ENCODE measurements at regions not wholly inside any gene's neighbourhood (a gene's known extent, or its start where the extent isn't known, plus 50 kb on each side); places are given as distances from the start of the nearest gene placed in this dataset.
"Not testable (repeated sequence)": the region's sequence is repeated elsewhere in the genome, so short reads cannot be mapped to it uniquely, and the experiment has no call there.

DNA sequence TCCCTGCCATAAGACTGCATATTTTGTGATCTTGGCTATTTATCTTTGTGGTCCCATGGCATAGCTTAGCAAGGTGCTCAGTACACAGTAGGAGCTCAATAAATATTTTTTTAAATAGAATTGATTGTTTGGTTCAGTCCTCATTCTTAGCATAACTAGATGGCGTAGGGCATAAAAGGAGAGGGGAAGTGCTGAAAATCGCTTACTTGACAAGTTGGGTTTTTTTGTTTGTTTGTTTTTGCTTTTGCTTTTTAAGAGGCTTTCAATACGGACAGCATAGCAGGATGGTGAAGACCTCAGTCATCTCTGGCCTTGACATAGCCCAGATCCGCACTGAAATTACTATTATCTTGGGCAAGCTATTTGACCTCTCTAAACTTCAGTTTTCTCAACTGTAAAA lies 86.6 kb upstream of the RANBP3L start:
- POLR2A ChIA-PET: no interaction called here
- CTCF ChIA-PET: no interaction called here

DNA sequence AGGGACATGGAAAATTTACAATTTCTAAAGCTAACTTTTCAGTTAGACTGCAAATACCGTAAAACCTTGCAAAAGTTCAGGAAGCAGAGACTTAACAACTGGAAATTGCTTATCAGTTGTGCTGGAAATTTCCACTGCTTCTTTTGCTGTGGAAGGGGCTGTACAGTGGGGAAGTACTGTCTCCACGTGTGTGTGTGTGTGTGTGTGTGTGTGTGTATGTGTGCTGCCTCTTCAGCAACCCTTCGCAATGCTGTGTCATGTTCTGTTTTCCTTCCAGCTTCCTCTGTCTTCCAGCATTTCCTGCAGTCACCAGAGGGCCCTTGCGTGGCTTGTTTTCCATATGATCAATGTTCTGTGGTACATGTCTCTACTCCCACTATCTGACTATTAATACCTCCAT lies 87.5 kb upstream of the RANBP3L start:
- CTCF ChIA-PET: interaction anchor here (0.7 kb wide), 1 partner anchor 27 kb away, joined by 3 read pairs; no protein-coding TSS in a partner anchor
- POLR2A ChIA-PET: no interaction called here

DNA sequence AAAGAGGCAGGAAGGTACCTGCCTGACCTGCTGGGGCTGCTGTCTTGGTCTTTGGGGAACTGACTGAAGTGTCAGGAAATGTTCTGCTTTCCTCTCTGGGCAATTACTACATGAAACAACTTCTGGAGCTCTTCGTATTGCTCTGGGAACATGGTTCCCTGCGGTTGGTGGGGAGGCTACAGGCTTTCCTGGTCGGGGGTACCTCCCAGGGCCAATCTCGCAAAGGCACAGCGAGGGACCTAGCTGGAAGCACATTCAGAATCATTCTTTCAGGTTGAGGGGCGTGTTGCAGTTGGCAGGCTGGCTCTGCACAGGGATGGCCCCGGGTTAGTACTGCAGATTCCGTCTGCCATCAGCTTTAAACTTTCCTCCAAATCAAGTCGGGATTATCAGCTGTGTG lies 88.9 kb upstream of the RANBP3L start:
- ChIA-PET CTCF (no interaction called here), POLR2A (no interaction called here)

DNA sequence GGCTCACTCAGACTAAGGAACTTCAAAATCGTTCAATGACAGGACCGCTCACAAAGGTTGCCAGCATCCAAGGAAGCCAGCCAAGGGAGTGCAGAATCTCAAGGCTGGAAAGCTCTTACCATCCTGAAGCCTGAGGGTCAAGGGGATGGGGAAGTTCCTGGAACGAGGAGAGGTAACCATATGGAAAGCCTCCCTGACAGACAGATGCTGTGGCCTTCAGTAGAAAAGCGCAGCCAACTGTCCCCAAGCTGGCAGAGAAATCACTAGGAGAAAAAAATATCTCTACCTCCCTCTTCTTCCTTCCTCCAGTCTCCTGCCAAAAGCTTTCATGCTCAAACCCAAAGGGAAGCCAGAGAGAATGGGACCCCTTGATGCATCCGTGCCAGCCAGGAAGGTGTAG lies 90.5 kb upstream of the RANBP3L start:
- POLR2A ChIA-PET: no interaction called here
- CTCF ChIA-PET: no interaction called here

DNA sequence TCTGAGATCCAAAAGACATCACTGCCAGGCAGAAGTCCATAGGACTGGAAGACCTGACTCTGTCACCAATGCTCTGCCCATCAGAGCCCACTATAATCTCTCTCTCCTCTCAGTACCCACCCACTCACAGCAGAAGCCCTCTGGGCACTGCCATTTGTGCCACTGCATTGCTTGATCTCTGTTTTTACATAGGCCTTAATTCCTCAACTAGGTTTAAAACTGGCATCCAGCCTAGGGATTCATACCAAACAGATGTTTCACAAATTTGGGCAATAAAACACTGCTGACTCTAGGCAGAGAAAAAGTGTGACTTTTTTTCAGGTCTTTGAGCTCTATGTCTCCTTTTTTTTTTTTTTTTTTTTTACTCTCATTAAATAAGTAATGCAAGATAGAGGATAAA lies 91.1 kb upstream of the RANBP3L start:
- ChIA-PET CTCF (no interaction called here), POLR2A (no interaction called here)

DNA sequence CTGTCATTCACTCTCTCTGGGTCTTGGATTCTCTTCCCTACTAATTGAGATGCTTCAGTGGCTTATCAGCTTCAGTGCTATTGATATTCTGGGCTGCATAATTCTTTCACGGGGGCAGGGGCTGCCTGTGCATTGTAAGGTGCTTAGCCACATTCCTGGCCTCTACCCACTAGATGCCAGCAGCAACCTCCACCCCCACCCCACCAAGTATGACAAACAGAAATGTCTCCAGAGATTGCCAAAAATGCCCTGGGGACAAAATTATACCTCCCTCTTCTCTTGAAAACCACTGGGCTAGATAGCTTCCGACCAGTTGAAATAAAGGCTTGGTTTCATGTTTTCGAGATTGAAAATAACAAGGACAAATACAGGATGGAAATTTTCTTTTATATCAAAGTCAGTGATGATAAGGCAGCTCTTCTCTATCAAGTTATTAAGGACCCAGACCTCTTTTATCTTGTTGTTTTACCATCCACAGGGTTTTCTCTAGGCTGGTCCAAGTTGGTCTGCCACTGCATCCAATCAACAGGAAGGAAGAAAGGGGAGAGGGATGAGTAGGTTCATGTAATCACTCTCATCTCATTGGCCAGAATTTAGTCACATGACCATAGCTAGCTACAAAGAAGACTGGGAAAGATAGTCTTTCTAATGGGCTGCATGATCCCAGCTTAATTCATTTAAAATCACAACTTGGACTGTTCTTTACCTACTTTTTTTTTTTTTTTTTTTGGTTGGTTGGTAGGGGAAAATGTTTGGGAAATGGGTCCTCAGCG lies 92.1 kb upstream of the RANBP3L start:
- CTCF ChIA-PET: no interaction called here
- POLR2A ChIA-PET: no interaction called here

DNA sequence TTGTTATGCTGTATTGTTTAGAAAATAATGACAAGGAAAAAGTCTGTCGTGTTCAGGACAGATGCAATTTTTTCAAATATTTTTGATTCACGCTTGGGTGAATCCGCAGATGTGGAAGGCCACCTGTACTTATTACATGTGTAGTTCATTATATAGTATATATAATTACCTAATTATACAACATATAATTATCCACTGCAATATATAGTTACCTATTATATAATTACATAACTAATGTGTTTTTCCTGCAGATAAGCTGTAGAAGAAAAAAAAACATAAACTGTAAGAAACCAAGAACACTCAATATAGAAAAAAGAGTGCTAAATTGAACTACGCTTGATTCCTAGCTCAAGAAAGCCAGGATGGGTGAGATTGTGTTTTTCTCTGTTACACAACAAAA lies 93.6 kb upstream of the RANBP3L start:
- ChIA-PET POLR2A (no interaction called here), CTCF (no interaction called here)

DNA sequence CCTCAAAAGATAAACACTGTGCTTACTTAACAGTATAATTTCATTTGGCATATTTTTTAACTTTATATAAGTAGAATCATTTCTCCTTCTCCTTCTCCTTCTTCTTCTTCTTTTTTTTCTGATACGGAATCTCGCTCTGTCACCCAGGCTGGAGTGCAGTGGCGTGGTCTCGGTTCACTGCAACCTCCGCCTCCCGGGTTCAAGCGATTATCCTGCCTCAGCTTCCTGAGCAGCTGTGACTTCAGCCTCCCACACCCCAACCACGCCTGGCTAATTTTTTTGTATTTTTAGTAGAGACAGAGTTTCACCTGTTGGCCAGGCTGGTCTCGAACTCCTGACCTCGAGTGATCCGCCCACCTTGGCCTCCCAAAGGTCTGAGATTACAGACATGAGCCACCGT lies 94.2 kb upstream of the RANBP3L start:
- POLR2A ChIA-PET, CTCF ChIA-PET: not testable (repeated sequence)

DNA sequence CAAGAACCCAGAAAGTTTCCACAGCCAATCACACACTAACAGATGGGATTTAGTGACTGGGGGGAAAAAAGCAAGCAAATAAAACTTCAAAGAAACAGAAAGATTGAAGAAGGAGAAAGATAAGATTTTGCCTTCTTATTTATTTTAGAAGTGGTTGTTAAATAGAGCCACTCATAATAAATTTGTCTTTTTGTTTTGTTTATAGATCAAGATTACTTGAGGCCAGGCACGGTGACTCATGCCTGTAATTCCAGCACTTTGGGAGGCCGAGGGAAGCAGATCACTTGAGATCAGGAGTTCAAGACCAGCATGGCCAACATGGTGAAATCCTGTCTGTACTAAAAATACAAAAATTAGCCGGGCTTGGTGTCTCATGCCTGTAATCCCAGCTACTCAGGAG lies 94.9 kb upstream of the RANBP3L start:
- POLR2A ChIA-PET: no interaction called here
- CTCF ChIA-PET: no interaction called here

DNA sequence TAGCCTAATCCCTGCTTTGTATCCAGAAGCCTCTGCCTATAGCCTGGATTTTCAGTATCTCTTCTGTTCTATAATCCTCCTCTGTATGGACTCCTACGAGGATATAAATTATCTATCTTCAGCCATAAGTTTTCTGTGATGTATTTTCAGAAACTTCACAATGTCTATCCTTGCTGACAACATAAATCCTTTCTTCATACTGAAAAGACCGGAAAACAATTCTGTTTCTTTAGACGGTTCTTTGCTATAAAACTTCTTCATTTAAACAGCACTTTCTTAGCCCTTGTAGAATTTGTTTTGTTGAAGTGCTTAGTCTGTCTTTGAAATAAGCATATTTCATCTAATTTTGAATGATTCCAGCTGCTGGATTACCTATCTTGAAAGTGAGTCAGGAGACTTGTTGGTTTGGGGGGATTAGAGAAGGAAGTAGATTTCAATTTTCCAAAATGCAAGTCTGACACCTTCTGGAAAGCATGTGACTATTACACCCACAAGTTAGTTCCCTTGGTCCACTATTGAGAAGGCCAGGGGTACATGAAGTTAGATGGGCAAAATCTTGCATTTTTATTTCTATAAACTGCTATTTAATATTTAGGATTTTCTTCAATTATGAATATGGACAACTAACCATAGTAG lies 96.3 kb upstream of the RANBP3L start:
- ChIA-PET POLR2A (no interaction called here), CTCF (no interaction called here)

DNA sequence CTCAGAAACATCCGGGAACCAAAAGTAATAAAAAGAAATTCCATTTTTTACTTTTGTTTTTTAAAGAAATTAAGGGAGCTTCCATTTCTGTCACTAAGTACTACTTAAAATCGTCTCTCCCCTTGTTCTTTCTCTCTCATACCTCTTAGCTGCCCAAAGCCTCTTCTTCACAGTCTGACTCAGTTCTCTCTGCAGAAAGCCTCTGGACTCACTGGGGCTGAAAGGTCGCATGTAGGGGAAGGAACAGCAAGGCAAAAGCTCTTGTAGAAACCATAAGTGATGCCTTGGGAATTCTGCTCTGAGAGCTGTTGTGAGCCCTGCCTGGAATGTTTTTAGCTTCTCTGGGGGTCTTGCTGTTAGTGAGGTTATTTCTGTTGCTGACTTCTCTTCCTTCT lies 100.8 kb upstream of the RANBP3L start:
- CTCF ChIA-PET: no interaction called here
- POLR2A ChIA-PET: no interaction called here

DNA sequence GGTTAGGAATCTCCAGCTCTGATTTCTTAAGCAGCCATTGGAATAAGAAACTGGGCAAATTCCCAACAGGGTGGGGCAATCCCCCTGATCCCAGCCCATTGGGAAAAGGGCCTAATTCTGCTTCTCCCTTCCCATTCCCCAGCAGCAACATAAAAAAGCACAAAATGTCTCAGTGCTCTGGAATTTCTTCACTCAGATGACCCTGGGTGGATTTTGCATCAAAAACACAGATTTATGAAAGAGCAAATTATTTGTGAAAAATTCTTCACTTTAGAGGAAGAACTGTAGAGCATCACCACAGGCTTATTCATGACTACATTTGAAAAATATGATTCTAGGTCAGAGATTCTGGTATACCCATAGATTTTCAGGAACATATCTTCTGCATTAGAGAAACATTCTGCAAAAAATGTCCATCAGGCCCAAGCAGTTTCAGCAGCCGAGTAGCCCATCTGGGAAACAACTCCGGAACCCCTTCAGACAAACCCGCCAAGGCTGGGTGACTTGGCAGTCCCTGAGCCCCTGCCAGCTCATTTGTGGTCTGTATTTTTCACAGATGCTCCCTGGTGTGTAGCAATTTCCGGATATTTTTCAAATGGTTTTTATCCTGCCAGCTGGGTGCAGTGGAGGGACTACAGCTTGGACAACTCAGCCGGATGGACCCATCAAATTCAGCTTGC lies 102.1 kb upstream of the RANBP3L start:
- POLR2A ChIA-PET: no interaction called here
- CTCF ChIA-PET: no interaction called here

DNA sequence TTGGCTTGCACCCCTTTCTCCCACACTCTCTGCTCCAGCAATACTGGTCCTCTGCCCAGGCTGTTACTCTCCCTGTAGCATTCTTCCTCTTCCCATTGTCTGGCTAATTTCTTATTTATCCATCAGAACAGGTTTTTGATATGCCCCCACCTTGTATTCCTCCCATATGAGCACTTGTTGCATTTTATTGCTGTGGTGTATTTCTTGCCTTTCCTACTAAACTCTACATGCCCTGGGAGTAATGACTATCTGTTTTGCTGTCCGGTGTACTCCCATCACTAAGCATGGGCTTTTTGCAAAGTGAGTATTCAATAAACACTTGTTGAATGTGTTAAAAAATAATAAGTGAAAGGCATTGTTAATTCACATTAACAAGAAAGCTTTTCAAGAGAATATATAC lies 104.3 kb upstream of the RANBP3L start:
- ChIA-PET POLR2A (no interaction called here), CTCF (no interaction called here)

DNA sequence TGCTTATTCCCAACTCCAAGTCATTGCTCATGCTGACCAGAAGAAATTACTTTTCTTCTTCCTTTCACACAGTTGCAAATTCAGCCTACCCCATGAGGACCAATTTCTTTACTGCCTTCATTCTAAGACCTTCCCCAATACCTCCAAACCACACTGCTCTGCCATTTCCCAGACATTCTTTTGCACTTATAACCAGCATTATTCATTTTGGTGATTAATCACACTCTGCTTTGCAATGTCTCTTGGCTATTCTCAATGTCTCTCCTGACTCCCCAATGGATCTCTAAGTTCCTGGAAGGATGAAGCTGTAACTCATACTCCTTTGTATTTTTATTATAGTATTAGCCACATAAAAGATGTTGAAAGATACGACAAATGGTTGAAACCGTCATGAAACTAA lies 105.7 kb upstream of the RANBP3L start:
- POLR2A ChIA-PET: no interaction called here
- CTCF ChIA-PET: interaction anchor here (0.9 kb wide), 1 partner anchor 10 kb away, joined by 3 read pairs; no protein-coding TSS in a partner anchor

DNA sequence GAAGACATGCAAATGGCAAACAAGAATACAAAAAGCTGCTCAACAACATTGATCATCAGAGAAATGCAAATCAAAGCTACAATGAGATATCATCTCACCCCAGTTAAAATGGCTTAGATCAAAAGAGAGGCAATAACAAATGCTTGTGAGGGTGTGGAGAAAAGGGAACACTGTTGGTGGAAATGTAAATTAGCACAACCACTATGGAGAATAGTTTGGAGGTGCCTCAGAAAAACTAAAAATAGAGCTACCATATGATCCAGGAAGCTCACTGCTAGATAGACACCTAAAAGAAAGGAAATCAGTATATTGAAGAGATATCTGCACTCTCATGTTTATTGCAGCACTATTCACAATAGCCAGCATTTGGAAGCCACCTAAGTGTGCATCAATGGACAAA lies 108.0 kb upstream of the RANBP3L start:
- POLR2A ChIA-PET, CTCF ChIA-PET: not testable (repeated sequence)

DNA sequence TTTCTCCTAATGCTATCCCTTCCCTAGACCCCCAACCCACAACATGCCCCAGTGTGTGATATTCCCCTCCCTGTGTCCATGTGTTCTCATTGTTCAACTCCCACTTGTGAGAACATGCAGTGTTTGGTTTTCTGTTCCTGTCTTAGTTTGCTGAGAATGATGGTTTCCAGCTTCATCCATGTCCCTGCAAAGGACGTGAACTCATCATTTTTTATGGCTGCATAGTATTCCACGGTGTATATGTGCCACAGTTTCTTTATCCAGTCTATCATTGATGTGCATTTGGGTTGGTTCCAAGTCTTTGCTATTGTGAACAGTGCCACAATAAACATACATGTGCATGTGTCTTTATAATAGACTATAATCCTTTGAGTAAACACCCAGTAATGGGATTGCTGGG lies 109.0 kb upstream of the RANBP3L start:
- POLR2A ChIA-PET: not testable (repeated sequence)

DNA sequence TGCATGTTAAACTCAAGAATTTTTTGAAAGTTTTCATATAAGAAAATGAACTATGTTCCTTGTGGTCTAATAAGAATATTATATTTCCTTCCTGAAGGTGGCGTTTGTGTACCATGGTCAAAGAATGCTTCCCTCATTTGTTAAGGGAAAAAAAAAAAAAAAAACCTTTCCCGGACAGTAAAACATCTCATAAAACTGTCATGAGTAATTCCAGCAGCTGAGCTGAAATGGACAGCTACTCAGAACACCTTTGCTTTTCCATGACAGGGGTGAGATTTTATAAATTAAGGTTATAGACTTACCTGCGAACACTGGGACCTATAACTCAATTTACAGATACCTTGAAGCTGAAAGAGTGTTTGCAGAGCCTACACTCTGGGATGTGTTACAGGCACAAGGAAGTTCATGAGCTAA lies 113.2 kb upstream of the RANBP3L start:
- ChIA-PET CTCF (interaction anchor here (0.6 to 1.4 kb wide), 3 partner anchors 91 to 328 kb away, joined by 3 to 5 read pairs (median 3); no protein-coding TSS in a partner anchor), POLR2A (interaction anchor here (0.8 kb wide), 1 partner anchor 68 kb away, joined by 3 read pairs; no protein-coding TSS in a partner anchor)

More for the DNA sequence above, 109.0 kb upstream of the RANBP3L start:
- CTCF ChIA-PET: not testable (repeated sequence)

DNA sequence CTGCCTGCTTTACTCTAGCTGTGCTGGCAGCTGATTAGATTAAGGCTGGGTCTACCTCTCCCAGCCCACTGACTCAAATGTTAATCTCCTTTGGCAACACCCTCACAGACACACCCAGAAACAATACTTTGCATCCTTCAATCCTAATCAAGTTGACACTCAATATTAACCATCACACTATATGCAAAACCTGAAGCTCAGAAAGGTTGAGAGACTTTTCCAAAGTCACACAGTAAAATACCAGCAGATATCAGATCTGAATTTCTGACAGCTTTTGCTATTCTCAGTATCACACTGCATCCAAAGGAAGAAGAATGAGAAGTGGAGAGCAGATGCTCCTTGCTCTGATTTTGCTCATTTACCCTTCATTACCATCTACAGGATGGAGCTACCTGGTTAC lies 114.9 kb upstream of the RANBP3L start:
- ChIA-PET POLR2A (no interaction called here), CTCF (interaction anchor here (0.7 to 0.9 kb wide), 2 partner anchors 9 to 28 kb away, joined by 3 read pairs; no protein-coding TSS in a partner anchor)

DNA sequence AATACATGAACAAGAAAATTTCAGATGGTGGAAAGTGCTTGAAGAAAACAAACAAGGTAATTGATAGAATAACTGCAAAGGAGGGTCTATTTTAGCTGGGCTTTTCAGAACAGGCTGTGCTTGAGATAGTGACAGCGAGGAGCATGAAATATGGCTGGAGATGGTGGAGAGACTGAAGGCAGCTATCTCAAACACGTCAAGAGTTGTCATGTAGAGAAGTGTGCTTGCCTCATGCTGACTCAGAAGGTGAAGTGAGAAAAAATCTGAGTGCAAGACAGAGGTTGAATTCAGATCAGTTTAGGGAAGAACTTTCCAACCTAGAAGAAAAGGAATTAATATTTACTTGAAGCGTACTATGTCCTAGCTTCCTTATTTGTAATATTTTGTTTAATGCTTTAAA lies 115.5 kb upstream of the RANBP3L start:
- POLR2A ChIA-PET: no interaction called here
- CTCF ChIA-PET: interaction anchor here (0.7 to 1.4 kb wide), 3 partner anchors 9 to 152 kb away, joined by 3 read pairs; no protein-coding TSS in a partner anchor

DNA sequence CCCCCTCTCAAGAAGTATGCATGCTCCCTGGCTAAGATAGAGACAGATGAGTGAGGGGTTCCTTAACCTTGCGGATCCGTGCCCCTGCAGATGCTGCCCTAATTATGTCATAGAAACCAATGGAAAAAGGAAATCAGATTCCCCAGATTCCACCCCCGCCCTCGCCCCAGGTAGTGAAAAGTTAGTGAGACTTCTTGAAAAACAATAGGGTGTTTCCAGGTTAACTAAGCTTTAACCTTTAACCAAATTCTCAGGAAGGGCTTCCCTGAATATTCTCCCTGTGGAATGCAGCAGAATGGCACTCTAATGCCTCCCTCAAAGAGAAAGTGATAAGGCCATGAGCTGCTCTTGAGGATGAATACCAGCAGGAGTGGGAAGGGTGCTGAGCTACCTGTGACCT lies 116.0 kb upstream of the RANBP3L start:
- ChIA-PET CTCF (interaction anchor here (1.4 kb wide), 1 partner anchor 153 kb away, joined by 3 read pairs; no protein-coding TSS in a partner anchor), POLR2A (no interaction called here)

Measured in activated CD8-positive, alpha-beta memory T cell treated with anti-CD3 and anti-CD28 coated beads for 36 hours (primary cell).